C4-2B (cell line): ENCODE measurements at regions not wholly inside any gene's neighbourhood (a gene's known extent, or its start where the extent isn't known, plus 50 kb on each side); places are given as distances from the start of the nearest gene placed in this dataset.

Source experiments
- ZFX ChIP-seq: fragments of 450-650 bp; IDR thresholded peaks from 2 replicates; pipeline ENCODE4 v1.6.1; 2017
- TF ChIP-seq, protein P1 (sequence below): fragments of 450-650 bp; conservative IDR thresholded peaks from 2 replicates; pipeline ENCODE4 v1.5.1; 2017; ENCODE audit warnings: mild to moderate bottlenecking

- TF ChIP-seq, protein P1, sequence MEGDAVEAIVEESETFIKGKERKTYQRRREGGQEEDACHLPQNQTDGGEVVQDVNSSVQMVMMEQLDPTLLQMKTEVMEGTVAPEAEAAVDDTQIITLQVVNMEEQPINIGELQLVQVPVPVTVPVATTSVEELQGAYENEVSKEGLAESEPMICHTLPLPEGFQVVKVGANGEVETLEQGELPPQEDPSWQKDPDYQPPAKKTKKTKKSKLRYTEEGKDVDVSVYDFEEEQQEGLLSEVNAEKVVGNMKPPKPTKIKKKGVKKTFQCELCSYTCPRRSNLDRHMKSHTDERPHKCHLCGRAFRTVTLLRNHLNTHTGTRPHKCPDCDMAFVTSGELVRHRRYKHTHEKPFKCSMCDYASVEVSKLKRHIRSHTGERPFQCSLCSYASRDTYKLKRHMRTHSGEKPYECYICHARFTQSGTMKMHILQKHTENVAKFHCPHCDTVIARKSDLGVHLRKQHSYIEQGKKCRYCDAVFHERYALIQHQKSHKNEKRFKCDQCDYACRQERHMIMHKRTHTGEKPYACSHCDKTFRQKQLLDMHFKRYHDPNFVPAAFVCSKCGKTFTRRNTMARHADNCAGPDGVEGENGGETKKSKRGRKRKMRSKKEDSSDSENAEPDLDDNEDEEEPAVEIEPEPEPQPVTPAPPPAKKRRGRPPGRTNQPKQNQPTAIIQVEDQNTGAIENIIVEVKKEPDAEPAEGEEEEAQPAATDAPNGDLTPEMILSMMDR = no peak
- no peak for TF ChIP-seq ZFX
These were observed 103.4 kb upstream of the FRMD1 start for GRCh38 chr6:168182366-168182765.
